CD4-positive, alpha-beta T cell treated with Interferon alpha-2 for 1 hour (primary cell): ENCODE measurements at regions not wholly inside any gene's neighbourhood (a gene's known extent, or its start where the extent isn't known, plus 50 kb on each side); places are given as distances from the start of the nearest gene placed in this dataset.
"Not testable (repeated sequence)": the region's sequence is repeated elsewhere in the genome, so short reads cannot be mapped to it uniquely, and the experiment has no call there.

Source experiments
- DNase-seq, 2 donors: peaks; one replicate each; pipeline ENCODE4 v3.0.0-alpha.2; 2020 to 2022

DNA sequence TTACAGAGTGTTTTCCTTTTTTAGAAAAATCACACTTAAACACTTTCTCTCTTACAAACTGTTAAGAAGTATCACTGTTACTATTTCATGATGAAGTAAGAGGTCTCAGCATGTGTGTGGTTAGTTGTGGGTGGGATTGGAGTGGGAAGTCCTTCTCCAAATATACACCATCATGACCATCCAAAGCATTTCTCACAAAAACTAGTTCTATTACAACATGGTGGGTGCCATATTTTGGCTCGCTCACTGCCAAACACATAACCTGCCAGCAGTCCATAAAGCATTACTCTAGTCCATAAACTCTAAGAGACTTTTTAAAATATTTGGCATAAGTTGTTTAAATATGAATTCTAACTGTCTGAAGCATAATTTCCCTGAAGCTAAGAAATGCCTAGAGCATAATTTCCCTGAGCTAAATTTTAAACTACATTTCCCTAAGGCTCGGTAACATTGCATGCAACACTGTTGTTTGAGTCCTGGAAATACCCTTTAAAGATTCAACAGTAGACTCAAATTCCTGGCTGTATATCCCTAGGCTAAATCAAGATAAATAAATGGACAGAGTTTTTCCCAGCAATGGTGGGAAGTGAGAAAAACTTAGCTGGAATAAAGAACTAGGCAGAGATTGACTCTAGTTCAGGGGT, 415.0 kb upstream of the INTU start:
- no peak for DNase-seq

DNA sequence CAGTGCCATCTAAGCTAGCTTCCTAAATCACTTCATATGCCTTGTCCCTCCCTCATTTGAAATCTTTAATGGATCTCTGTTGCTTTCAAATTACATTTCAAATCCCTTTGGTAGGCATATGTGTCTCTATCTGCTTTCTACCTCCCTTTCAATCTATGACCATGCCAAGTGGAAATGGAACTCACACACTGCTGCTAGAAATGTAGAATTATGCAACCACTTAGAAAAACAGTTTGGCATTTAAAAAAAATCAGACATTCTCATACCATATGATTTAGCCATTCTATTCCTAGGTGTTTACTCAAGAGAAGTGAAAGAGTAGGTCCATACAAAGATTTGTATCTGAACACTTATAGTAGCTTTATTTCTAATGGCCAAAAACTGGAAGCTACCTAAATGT, 413.5 kb upstream of the INTU start:
- no peak for DNase-seq

DNA sequence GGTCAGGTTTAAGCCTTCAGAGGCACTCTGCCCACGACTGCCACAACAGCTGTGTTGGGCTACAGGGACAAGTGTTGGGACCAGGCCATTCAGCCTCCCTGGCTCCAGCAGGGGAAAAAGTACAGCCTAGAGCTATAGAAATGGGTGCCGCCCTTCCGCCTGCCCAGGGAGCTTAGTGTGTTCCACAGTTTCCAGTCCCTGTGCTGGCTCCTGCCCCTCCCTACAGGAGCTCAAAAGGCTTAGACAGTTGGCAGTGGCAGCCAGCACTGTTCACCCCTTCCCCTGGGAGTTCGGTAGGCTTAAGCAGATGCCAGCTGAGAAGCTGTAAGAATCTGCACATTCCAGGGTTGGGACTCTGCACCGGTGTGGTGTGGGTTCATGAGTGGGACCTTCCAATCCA, 408.2 kb upstream of the INTU start:
- no peak for DNase-seq

DNA sequence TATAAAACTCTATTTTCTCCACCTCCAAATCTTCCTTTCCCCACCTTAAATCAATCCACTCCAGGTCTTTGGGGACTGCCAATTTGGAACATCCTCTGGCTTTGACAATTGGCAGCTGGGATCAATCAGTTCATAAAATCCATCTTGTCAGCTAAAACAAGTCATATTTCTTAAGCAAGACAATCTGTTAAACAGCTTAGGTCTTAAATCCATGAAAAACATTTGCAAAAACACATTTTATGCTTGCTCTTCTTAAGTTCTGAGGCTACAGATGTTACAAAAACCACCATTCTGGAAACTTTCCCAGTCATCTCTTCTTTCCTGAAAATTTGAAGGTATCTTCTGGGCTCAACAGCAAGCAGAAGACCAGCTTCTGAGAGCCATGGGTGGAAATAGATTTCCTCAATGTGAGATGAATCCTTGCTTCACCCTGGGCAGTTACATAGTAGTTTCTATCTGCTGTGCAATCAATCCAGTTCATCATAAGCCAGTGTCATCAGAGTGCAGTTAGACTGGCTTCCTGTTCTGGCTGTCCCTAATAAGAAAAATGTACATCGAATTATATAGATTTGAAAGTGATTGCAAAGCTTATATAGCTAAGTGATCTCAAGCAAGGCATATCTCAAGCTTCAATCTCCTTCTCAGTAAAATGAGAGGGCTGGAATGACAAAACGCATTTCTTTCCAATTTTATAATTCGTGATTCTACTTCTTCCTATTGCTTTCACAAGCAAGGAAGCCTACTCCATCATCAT, 402.7 kb upstream of the INTU start:
- DNase-seq, result no peak

DNA sequence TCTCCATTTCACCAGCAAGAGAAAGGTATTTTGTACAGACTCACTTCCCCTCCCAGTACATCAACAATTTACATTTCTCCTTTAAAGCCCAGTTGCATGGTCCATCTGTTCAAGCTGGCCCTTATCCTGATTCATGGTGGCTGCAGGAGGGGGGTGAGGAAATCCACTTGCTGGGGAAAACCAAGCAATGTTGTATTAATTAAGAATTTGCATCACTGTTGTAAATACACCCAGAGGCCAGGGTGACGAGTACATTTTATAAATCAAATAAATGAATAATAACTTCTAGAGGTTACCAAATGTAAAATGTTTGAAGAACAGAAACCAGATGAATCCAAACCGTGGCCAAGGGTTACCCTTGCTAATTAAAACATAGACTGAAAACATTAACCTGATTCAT, 395.9 kb upstream of the INTU start:
- DNase-seq, result no peak

DNA sequence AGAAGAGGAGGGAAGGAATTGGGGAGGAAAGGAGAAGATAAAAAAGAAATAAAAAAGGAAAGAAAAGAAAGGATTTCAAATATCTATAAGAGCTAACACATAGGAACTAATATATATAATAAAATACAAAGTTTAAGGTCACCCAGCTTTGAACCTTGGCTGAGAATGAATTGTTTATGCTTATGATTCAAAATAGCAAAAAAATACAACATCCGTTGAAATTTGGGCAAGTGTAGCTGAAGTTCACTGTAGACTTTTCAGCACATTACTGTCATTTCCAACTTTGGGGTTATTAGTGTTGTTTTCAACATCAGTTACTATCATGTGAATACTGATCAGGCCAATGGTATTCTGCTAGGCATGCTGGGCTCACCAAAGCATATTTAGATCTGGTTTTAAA, 395.2 kb upstream of the INTU start:
- DNase-seq, result no peak

DNA sequence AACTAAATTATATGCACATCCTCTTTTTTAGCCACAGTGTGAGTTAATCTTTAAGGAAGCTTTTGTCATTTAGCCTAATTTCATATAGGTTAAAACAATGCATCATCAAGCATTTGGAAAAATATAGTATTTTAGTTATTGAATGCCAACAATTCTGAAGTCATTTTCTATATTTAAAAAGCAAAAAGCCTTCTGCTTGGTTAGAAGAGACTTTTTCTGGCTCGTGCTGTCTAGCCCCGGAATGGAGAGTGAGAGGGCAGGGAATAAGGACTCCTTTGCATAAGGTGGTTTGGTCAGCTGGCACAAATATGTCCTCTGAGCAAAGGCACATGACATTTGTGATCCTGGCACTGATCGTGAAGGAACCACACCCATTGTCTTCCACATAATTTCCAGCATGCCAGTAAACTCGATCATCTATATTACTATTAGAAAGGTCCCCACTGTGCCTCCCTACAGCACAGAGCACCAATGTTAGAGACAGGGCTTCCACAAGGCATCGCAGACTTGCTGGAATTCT, 393.7 kb upstream of the INTU start:
- no peak for DNase-seq

DNA sequence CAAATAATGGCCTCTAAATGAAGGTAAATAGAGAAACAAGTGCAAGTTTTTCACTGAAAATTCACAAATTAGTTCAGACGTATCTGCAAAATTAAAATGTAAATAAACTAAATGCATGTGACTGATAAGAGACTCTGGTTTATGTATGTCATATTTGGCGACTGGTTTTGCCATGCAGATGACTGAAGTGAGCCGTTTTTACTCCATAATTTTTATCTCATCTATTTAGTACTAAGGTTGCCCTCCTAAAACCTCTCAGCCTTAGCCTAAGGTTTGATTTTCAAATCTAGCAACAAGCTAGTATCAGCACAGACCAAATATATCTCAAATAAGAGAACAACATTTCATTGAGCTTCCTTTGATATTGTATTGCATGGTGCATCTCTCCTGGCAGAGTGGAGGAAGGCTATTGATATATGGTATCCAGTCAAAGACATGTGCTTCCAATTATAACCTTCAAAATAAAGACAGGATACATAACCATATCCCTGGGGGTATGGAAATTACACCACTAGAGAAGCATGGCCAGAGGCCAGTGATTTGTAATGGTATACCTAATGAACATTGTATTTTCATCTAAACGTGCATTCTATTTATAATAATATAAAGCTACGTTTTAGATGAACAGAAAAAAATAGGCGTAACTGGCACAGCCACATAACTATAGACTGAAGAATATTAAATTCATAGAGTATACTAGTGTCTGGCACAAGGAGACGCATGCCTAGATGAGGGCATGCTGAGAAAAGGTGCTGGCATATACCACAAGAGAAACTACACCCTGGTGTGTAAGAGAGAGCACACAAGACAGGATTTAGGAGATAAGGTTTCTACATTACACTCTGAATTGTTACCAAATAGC, 392.6 kb upstream of the INTU start:
- DNase-seq, result no peak

DNA sequence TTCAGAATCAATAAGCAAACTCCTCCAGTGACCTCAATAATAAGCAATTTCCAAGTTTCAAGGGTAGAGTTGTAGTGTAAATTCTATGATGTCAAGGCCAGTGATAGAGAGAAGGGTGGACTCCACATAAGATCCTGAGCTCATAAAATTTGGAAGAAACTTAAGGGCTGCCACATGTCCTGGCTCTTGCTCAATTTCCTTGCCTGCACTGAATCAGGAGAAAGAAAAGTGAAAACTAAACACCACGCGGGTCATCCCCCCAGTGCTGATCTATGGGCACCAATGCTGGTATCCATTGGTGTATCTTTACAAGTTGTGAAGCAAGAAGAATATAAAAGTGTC, 392.0 kb upstream of the INTU start:
- DNase-seq, result no peak

DNA sequence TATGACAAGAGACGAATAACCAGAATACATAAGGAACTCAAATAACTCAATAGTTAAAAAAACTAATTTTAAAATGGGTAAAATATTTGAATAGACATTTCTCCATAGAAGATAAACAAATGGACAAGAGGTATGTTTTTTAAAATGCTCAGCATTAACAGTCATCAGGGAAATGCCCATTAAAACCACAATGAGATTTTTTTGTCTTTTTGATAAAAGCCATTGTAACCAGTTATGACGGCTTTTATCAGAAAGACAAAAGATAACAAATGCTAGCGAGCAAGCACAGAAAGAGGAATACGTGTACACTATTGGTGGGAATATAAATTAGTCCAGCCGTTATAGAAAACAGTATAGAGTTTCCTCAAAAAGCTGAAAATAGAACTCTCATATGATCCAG, 388.2 kb upstream of the INTU start:
- DNase-seq, result no peak

DNA sequence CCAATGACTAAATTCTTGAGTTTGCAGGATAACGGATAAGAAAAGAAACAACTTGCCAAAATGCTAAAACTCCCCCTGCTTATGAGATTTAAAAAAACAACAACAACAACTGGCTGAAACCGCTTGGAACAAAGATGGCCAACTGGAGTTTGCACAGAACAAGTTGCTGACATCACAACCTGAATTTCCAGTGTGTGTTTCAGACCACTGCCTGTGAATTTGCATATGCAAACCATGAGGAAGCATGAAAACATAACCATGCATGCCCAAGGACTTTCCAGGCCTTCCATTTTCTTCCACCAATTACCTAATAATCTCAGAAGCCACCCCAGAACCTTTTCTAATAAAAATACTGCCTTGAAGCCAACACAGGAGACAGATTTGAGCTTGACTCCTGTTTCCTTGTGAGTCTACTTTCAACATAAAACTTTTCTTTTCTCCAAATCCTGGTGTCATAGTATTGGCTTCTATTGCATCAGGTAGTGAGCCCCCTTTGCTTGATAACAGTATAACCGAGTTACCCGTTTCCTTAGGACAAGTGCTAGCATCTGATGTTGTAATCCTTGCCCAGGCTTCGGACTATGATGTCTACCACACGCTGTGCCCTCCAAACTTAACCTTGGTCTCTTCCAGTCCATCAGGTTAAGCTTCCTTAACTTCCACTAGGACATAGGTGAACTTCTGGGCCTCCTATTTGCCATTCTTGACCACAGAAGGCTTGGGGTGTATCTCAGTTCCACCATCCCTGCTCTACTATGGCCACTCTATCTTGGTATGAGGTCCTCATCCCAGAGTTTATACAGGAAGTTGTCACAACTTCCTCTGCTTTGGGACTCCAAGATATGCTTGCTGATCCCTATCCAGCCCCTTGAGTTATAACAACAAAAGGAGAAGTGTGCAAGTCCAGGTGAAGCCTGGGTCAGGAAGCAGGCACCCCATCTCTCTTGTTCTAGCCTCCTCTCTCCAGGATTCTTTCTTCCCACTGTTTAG, 385.5 kb upstream of the INTU start:
- no peak for DNase-seq

DNA sequence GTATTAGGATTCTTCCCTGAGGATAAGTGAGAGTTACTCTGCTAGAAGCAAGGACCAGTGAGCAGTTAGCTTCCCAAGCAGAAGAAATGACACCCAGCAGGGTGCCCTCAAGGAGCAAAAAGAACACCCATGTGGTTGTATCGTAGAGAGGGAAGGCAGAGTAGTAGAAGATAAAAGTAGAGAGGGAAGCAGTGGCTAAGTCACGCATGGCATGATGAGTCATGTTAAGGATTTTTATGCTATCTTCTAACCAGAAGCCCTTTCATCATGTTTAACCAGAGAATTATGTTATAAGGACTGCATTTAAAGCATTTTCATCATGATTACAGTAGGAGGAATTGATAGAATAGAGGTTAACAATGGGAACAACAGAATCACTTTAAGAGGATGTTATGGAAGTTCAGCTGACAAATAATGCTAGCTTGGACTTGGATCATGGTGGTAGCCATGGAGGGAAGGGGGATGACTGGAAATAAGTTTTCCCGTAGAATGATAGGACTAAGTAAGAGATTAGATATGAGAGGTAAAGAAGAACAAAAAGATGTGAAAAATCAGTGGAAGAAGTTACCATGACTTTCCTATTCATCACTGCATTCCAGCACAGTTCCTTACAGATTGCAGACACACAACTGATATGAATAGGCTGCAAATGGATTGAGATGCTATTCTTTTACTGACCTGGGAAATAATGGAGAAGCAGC, 383.5 kb upstream of the INTU start:
- DNase-seq, result no peak

DNA sequence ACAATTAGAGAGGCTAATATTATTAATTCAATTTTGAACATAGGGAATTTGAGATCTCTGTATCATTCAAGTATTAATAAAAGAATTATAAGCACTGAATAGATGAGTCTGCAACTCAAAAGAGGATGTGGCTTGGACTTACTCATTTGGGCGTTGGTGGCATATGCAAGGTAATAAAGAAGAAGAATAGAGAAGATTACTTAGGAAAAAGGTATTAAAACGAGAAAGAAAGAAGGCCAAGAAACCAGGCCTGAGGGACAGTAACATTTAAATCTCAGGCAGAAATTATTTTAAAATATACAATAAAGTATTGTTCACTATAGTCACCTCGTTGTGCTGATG, 383.0 kb upstream of the INTU start:
- DNase-seq, result no peak

DNA sequence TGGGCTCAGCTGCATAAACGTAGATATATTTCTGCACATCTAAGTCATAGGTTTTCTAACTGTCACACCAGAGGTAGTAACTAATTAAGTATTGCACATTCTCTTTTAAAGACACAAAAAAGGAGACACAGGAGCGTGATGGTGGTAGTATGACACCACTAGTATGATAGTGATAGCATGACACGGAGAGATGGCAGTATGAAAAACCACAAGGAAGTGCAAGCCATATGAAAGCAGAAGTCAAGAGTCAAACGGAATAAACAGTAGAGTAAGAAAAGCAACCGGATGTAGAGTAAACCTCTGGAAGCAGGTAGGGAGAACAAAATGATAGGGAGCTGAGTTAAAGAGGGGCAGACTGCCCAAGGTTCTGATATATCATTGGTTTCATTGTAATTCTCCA, 382.2 kb upstream of the INTU start:
- no peak for DNase-seq

DNA sequence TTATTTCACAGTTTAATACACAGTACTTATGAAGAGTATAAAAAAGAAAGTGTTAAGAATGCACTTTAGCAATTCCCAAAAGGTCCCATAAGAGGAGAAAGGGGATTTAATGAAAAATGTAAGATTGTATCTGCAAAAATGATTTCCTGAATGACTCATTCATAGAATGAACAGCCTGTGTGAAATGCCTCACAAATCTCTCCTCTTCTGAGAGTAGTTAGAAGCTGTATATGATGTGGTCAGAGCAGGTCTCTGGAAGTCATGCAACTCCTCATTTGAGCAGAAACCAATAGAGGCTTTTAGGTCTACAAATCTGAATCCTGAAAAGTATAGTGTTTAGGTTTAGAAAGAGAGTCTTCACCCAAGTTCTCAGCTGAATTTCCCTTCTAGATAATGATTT, 381.3 kb upstream of the INTU start:
- DNase-seq, result no peak

DNA sequence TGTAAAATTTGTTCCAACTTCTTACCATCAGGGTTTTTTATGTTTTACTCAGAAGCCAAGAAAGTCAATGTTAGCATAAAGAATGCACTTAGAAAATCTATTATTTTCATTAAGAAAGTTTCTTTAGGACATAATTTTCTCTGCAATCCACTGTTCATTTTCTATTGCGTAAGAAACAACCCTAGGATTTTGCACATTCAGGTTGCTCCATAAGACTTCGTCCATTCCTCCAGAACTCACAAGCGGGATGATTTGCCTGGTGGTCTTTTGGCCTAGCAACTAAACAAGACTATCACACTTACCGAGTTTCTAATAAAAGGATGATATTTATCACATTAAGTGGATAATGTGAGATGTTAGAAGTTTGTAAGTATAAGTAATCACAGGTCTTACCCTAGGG, 376.3 kb upstream of the INTU start:
- DNase-seq, result no peak

DNA sequence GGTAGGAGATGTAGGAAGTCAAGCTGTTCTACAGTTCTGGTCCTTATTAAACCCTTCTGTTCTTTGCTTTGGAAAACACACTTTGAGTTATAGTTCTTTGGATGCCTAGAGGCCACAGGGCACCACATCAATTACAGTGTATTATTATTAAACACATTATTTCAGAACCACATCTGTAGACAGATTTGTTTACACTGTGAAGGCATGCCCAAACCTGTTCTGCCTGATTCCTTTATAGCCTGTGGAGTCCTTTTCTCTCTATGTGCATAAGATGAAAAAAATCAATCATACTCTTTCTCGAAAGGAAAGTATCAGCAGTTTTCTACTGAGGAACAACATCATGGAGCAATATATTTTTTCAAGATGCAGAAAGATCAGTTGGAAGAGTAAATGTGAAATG, 371.3 kb upstream of the INTU start:
- DNase-seq, result no peak

DNA sequence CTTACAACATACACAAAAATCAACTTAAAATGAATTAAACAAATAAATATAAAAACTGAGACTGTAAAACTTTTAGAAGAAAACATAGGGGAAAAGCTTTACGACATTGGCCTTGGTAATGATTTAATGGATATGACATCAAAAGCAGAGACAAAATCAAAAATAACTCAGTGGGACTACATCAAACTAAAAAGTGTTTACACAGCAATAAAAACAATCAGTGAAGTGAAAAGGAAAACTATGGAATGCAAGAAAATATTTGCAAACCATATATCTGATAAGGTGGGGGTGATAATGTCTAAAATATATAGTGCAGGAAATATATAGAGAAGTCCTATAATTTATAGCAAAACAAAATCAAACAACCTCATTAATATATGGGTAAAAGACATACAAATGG, 364.4 kb upstream of the INTU start:
- DNase-seq, result no peak

DNA sequence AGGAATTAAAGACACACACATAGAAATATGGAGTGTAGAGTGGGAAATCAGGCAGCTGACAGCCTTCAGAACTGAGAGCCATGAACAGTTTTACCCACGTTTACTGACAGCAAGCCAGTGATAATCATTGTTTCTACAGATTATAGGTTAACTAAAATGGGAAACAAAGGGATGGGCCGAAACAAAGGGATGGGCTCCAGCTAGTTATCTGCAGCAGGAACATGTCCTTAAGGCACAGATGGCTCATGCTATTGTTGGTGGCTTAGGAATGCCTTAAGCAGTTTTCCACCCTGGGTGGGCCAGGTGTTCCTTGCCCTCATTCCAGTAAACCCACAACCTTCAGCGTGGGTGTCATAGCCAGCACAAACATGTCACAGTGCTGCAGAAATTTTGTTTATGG, 355.7 kb upstream of the INTU start:
- not testable (repeated sequence) for DNase-seq

DNA sequence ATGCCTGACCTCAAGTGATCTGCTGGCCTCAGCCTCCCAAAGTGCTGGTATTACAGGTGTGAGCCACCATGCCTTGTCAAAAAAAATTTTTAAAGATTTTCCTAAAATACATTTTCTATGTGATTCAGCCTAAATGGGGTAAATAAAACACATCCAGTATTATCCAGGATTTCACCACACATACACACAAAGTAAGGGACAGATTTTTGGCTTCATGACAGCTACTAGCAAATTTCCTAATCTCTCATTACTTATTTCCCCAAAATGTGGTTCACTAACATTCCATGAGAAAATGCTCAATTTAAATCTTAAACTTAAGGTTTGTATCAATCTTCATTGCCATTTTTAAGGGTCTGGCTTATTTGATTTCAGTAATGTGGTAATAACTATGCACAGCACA, 348.5 kb upstream of the INTU start:
- no peak for DNase-seq

DNA sequence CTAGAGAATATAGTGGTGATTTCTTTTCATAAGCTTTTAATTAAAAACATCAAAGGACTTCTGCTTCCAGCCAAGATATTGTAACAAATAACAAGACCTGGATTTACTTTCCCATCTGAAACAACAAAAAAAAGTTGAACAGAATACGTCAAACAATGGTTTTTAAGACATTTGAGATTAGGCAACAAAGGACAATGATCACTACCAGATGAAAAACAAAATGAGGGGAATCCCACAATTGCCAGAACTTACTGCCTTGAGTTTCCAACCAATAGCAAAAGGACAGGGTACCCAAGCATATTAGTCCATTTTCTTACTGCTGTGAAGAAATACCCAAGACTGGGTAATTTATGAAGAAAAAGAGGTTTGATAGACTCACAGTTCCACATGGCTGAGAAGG, 341.4 kb upstream of the INTU start:
- DNase-seq, result no peak

DNA sequence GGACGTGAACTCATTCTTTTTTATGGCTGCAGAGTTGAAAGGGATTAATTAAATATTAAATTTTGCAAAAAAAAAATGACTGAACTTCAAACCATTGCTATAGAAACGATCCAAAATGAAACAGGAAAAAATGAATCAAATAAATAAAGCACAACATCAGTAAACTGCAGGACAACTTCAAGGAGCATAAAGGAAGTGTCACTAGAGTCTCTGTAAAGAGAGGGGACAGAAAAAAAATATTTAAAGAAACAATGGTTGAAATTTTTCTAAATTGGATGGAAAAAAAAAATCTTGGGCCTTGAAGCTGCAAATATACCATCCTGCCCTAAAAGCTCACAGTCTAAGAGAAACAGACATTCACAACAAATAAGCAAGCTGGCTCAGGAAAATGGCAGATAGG, 339.3 kb upstream of the INTU start:
- no peak for DNase-seq
